22Rv1 (cell line): ENCODE measurements at regions not wholly inside any gene's neighbourhood (a gene's known extent, or its start where the extent isn't known, plus 50 kb on each side); places are given as distances from the start of the nearest gene placed in this dataset.

ENCODE experiments used
- ZFX ChIP-seq: fragments of 450-650 bp; IDR thresholded peaks from 2 replicates; pipeline ENCODE4 v1.6.1; 2017; ENCODE audit warnings: antibody characterized with exemption, borderline replicate concordance
- TF ChIP-seq, protein P1 (sequence below): fragments of 450-650 bp; IDR thresholded peaks from 2 replicates; pipeline ENCODE4 v1.5.1; 2017; ENCODE audit warnings: mild to moderate bottlenecking

DNA sequence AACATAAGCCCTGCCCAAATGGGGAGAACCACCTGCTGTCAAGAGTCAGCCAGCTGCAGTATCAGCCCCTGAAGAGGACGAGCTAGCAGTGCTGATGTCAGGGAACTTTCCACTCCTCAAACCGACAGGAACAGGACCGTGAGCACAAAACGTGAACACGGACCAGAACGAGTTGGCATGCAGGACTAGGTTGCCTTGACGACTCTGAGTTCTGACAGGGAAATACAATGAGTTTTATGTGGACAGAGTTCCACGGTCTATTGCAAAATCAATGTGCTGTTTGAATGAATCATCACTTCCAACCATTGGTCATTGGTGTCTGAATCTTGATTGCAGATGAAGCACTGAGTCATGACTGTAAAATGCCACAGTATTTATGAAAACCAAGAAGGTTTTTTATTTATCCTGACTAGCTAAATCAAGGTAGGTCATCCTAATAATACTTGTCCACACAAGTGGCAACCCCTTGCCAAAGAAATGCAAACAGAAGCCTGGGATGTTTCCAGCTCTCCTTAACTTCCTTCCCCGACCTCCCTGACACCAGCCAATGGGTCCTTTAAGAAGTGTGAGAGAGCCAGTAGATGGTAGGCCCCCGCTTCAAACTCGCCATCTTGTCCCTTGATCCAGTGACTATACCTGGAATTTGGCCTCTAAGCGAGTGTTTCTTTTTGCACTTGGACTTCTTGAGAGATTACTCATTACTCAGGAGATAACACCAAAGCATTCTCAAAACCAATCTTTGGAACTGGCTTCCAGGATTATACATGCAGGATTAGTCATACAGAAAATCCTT is 119.6 kb downstream of the ASB7 start:
- TF ChIP-seq, protein P1, sequence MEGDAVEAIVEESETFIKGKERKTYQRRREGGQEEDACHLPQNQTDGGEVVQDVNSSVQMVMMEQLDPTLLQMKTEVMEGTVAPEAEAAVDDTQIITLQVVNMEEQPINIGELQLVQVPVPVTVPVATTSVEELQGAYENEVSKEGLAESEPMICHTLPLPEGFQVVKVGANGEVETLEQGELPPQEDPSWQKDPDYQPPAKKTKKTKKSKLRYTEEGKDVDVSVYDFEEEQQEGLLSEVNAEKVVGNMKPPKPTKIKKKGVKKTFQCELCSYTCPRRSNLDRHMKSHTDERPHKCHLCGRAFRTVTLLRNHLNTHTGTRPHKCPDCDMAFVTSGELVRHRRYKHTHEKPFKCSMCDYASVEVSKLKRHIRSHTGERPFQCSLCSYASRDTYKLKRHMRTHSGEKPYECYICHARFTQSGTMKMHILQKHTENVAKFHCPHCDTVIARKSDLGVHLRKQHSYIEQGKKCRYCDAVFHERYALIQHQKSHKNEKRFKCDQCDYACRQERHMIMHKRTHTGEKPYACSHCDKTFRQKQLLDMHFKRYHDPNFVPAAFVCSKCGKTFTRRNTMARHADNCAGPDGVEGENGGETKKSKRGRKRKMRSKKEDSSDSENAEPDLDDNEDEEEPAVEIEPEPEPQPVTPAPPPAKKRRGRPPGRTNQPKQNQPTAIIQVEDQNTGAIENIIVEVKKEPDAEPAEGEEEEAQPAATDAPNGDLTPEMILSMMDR = no peak
- no peak for TF ChIP-seq ZFX
